Endothelial cell of umbilical vein (primary cell): ENCODE measurements at regions not wholly inside any gene's neighbourhood (a gene's known extent, or its start where the extent isn't known, plus 50 kb on each side); places are given as distances from the start of the nearest gene placed in this dataset.

Experiments
- EZH2 ChIP-seq: IDR thresholded peaks from 2 replicates; pipeline ENCODE4 v1.6.1; 2012; ENCODE audit warnings: borderline replicate concordance, low read depth, mild to moderate bottlenecking, moderate library complexity, low read length, inconsistent platforms; ENCODE audit not compliant: severe bottlenecking
- POLR2A ChIP-seq: IDR thresholded peaks from 2 replicates; pipeline ENCODE4 v1.6.1; 2012; ENCODE audit warnings: low read depth, mild to moderate bottlenecking, control low read depth, low read length
- POLR2AphosphoS5 ChIP-seq: IDR thresholded peaks from 2 replicates; pipeline ENCODE4 v1.6.1; 2012; ENCODE audit warnings: low read depth, mild to moderate bottlenecking, control low read depth, low read length, moderate library complexity; ENCODE audit not compliant: insufficient read depth
- TF ChIP-seq, protein P1 (sequence below), 2 donors: IDR thresholded peaks; 1 replicate in 1 of 2; 2 replicates in 1 of 2; pipeline ENCODE4 v1.5.1; 2011; ENCODE audit warnings: low read length in 2 of 2, mild to moderate bottlenecking in 2 of 2, moderate library complexity in 2 of 2, control low read depth in 1 of 2, inconsistent platforms in 1 of 2, low read depth in 1 of 2; ENCODE audit not compliant: insufficient read depth in 1 of 2; ENCODE audit errors: extremely low read depth in 1 of 2
- TF ChIP-seq, protein P2 (sequence below): IDR thresholded peaks from 2 replicates; pipeline ENCODE4 v1.6.1; 2011; ENCODE audit not compliant: insufficient read depth, insufficient read length

DNA sequence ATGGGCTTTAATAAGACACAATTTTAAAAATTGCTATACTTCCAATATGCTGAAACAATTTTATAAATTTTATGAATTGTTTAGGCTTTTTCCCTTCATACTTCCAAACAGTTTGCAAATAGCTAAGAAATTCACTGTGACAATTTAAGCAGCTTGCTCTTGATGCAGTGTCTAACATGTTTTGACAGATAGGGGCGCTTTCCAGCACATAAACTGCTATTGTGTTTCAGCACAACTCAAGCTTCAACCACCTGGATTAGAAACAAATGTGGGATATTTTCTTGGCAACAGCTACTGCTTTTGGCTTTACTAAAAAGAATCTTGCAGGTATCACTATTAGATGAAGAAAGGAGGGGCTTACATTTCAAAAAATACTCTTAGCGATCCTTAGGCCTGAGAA is 565.8 kb upstream of the DPPA4 start:
- TF ChIP-seq POLR2AphosphoS5 = no peak
- TF ChIP-seq, protein P1, sequence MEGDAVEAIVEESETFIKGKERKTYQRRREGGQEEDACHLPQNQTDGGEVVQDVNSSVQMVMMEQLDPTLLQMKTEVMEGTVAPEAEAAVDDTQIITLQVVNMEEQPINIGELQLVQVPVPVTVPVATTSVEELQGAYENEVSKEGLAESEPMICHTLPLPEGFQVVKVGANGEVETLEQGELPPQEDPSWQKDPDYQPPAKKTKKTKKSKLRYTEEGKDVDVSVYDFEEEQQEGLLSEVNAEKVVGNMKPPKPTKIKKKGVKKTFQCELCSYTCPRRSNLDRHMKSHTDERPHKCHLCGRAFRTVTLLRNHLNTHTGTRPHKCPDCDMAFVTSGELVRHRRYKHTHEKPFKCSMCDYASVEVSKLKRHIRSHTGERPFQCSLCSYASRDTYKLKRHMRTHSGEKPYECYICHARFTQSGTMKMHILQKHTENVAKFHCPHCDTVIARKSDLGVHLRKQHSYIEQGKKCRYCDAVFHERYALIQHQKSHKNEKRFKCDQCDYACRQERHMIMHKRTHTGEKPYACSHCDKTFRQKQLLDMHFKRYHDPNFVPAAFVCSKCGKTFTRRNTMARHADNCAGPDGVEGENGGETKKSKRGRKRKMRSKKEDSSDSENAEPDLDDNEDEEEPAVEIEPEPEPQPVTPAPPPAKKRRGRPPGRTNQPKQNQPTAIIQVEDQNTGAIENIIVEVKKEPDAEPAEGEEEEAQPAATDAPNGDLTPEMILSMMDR (IDR thresholded peaks at IDR 0.05; ENCODE audit: extremely low read depth in 1 of 2, insufficient read depth in 1 of 2, low read depth in 1 of 2, low read length in 2 of 2) = no peak
- no peak for TF ChIP-seq POLR2A
- no peak for TF ChIP-seq EZH2
- TF ChIP-seq, protein P2, sequence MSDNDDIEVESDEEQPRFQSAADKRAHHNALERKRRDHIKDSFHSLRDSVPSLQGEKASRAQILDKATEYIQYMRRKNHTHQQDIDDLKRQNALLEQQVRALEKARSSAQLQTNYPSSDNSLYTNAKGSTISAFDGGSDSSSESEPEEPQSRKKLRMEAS = no peak
